Right renal pelvis (tissue), 4 donors: ENCODE measurements at regions not wholly inside any gene's neighbourhood (a gene's known extent, or its start where the extent isn't known, plus 50 kb on each side); places are given as distances from the start of the nearest gene placed in this dataset.

Source experiments
- DNase-seq, 4 donors: peaks; one replicate each; pipeline ENCODE4 v3.0.0-alpha.2; 2013; ENCODE audit warnings: low read depth in 4 of 4, low spot score in 3 of 4, missing footprints in 1 of 4

DNA sequence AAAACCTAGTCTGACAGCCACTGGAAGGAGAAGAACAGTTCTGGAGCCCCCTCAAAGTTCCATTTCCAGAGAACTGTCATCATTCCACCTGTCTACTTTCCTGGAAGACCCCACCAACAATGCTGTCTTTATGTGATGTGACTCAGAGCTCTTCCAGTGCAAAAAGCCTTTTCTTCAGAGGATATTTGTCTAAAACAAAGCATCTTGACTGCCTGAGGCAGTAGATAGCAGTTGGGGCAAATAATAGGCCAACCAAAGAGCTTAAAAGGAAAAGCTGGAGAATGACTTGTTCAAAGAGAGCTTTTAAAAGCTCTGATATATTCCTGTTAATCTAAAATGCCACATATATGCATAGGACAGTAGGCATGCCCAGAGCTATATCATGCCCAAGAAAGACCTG is 62.6 kb downstream of the MIS18A start:
- no peak for DNase-seq

DNA sequence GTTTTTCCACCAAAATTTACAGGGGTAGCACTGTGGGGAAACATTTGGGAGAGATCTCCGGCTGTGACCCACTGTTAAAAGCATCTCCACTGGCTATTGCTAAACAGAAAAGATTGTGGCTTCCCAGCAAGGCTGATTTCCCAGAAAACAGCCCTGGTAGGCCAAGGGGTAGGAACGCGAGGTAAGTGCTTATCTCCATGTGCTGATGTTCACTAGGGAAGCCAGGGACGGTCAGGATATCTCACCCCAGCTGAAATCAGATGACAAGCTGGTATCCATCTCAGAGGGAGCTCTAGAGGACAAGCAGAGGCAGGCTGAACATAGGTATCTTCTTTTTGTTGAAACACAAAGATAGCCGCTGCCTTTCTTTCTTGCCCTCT is 63.6 kb downstream of the MIS18A start:
- DNase-seq = no peak

GRCh38 chr21:32214654-32215305 is 64.1 kb downstream of the MIS18A start:
- DNase-seq = no peak

DNA sequence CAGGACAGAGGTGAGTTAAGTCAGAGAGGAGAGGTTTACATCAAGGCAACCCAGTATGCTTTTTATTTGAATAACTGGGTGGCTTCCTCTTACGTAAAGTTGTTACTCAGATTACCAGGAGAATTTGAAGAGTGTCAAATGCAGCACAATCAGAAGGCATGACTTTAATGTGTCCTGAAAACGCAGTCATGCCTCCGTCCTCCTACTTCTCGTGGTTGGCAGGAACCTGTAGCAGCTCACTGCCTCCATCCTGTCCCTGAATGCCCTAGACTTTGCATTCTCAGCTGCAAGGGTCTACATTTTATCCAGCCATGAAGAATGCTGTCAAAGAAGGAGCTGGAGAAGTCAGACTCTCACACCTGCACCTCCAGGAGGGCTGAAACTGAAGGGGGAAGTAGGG is 66.7 kb downstream of the MIS18A start:
- DNase-seq = no peak

DNA sequence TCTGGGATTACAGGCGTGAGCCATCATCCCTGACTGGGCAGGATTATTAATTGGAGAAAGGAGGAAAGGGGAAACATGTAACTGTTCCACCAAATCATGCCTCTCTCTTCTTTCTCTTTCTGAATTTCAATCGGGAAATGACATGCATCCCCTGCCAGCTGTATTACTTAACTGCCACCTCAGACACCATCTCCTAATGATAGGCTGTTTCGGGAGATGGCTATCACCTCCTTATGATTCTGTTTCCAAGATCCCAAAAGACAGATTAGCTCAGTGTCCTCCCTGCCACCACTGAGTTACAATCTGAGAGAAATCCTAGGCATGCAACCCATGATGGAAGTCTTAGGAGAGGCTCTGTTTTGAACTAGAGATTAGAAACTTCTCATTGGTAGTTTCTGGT is 67.5 kb downstream of the MIS18A start:
- no peak for DNase-seq

DNA sequence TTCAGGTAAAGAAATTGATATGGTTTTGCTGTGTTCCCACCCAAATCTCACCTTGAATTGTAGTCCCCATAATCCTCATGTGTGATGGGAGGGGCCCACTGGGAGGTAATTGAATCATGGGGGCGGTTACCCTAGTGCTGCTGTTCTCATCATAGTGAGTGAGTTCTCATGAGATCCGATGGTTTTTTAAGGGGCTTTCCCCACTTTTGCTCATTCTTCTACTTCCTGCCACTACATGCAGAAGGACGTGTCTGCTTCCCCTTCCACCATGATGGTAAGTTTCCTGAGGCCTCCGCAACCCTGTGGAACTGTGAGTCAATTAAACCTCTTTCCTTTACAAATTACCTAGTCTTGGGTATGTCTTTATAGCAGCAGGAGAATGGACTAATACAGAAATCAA is 69.3 kb downstream of the MIS18A start:
- DNase-seq = no peak

- DNase-seq = no peak
Observed at GRCh38 chr21:32207406-32207716, 71.5 kb downstream of the MIS18A start.

DNA sequence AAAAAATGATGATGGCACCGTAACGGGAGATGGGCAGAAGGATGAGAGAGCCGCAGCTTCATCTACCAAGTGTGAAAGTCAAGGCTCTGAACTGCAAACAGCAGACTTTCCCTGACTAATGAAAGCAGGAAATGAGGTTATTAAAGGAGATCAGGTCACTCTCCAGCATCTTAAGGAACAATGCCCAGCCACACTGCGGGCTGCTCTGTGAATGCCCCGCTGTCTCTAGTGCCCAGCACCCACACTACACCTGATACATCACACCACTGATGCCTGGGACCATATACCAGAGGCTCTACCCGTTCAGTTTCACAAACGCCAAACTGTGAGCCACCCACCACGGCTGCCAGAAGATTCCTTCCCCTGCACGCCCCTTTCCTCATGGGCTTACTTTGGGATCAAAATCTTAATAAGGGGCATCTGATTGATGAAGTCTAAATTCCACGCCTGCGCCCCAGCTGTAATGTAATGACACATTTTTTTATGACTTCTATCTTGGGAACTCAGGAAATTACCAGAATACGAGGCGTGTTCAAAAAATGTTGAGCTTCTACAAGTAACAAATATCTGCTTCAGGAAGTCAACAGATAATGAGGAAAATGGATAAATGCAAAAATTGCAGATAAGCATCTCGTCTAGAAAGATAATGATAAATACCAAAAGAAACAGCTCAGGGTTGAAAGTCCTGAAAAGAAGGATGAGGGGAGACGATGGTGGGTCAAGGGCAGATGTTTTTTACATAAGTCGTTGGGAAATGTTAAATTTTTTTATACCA is 72.0 kb downstream of the MIS18A start:
- no peak for DNase-seq

DNA sequence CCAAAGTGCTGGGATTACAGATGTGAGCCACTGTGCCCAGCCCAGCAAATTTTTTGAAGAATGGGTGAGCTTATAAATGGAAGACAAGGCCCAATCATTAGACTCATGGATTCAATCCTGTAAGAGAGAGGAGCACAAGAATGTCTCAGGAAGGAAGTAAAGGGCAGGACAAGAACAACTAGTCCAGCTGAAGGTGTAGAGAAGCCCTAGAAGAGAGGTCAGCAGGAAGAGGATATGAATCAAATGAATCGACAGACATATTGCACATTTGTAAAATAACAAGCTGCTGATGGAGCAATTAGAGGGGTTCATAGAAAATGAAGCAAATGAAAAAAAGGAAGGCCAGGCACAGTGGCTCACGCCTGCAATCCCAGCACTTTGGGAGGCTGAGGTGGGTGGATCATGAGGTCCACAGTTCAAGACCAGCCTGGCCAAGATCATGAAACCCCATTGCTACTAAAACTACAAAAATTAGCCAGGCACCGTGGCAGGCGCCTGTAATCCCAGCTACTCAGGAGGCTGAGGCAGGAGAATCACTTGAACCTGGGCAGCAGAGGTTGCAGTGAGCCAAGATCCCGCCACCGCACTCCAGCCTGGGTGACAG is 74.9 kb downstream of the MIS18A start:
- DNase-seq = no peak

DNA sequence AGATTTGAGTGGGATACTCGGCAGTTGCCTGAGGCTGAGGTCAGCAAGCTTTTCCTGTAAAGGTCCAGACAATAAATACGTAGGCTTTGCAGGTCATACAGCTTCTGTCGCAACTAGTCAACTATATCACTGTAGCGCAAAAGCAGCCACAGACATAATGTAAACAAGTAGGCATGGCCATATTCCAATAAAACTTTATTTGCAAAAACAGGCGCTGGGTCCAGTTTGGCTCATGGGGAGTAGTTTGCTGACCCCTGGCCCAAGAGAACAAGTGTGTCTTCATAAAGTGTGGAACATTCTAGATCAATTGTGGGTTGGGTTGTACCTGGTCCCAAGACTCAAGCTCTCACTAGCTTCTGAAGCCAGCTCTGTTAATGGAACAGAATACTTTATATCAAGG is 78.8 kb downstream of the MIS18A start:
- DNase-seq = no peak

DNA sequence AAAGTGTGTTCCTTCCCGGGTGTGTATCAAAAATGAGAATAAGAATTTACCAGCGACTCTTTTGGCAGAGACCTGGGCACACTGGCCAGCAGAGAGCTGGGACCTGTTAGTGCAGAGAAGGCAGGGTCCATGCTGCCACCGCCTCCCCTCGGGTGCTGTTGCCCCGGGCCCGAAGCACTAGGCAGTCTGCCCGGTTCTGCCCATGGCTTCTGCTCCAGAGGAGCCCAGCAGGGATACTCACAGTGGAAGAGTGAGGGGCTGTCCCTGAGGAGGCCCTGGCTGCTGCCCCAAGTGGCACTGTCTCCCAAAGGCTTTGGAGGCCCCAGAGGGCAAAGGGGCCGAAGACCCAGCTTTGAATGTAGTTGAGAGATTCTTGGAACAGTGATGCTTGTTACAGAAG is 80.5 kb downstream of the MIS18A start:
- DNase-seq = no peak

GRCh38 chr21:32197896-32198295 is 81.0 kb downstream of the MIS18A start:
- no peak for DNase-seq

DNA sequence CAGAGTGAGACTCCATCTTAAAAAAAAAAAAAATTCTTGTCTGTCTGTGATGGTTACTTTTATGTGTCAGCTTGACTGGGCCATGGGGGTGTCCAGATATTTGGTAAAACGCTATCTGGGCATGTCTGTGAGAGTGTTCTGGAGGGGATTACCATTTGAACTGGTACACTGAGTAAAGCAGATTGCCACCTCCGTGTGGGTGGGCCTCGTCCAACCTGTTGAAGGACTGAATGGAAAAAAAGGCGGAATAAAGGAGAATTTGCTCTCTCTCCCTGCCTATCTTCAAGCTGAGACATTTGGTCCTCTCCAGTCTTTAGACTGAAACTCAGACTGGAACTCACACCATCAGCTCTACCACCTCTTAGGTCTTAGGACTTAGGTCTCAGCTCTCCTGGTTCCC is 82.8 kb downstream of the MIS18A start:
- no peak for DNase-seq

DNA sequence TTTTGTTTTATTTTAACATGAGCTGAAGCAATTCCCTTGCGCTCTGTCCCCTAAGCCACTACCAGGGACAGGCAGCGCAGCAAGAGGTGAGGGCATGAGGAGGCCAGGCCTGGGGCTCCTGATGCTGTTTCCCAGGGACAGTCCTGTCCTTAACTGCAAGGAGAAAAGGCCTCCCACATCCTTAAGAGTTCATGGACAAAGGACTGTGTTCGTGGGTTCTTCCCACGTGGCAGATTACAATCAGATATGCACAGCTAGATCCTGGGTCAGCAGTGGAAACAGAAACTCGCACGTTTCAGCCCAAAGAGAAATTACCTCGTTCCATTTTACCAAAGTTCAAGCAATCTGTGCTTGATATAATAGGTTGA is 85.8 kb downstream of the MIS18A start:
- DNase-seq = no peak

- DNase-seq = no peak
Observed at GRCh38 chr21:32192291-32193097, 86.4 kb downstream of the MIS18A start.

DNA sequence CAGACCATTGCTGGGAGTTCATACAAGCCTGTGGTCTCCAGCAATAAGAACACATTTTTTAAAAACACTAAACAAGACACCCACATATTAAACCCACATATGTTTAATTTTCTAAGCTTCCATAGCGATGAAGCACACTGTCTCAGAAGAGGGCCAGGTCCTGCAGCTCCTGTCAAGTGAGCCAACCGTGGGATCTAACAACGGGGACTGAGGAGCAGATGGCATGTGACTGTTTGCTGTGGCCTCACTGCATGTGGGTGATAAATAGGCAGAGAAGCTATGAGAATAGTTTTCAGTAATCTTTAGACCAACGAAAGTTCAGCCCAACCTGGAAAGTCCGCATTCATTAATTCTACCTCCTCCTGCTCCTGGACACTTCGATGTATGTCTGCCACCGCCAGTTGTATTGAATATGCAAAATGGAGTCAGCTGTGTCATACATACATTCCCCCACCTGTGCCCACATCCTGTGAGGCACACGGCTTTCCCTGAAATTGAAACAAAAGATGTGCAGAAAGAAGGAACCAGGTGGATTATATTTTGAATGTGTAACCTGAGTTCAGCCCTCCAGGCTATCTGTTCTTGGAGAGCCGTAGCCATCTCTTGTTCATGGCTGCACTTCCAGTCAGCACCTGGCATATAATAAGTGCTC is 88.2 kb downstream of the MIS18A start:
- DNase-seq = no peak

DNA sequence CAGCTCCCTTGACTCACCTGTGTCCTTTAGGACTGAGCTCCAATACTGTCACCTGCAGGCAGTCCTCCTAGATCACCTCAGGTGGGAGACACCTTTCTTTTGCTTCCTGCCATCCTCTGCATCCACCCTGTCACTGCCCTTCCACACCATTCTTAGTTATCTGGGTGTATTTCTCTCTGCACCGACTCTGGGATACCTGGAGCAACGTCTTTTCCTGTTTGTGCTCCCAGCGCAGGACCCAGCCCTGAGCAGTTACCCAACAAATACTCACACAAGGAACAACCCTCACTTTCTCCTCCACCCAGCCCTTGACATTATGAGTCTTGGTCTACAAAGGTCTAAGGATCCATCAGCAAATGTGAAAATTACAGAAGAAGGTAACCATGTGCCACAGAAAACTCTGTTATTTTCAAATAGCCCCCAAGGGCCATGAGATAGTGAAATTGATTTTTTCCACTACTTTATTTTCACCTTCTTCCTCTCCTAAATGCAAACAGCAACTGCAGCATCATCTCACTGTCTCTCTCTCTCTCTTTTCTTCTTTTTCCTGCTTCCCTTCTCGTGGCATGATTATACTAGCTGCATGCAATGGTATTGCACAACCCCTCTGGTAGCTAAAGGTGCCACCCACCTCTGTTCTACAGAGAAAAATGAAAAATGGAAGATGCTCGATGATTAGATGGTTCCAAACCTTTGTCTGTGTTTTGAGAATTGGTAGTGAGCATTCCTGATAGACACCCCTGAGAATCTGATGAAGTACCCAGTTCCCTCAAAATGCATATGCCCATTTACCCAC is 89.0 kb downstream of the MIS18A start:
- no peak for DNase-seq

DNA sequence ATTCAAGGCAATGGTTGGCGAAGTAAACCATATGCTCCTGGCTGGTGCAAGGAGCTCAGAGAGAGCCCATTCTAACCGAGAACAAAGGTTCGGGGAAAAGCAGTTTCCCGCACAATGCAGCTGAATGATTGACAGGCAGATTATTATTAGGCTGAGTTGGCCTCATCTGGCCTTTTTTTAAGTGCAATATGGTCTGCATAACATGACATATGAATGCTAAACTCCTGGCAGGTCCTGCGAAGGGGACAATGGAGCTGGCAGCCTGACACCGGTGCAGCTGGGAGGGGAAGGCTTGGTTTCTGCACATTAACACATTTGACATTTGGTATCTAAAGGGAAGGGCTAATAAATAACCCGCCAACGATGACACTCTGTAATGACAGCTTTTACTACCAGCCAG is 92.0 kb downstream of the MIS18A start:
- no peak for DNase-seq

GRCh38 chr21:32185726-32186125 is 93.1 kb downstream of the MIS18A start:
- no peak for DNase-seq

- DNase-seq = no peak
Observed at GRCh38 chr21:32185103-32185502, 93.7 kb downstream of the MIS18A start.
